Fibroblast of pulmonary artery (primary cell): ENCODE measurements at regions not wholly inside any gene's neighbourhood (a gene's known extent, or its start where the extent isn't known, plus 50 kb on each side); places are given as distances from the start of the nearest gene placed in this dataset.
A peak's percentile ranks its signal among the peaks of the same experiment; 100 is the strongest.
"Not testable (repeated sequence)": the region's sequence is repeated elsewhere in the genome, so short reads cannot be mapped to it uniquely, and the experiment has no call there.

Experiments used
- DNase-seq: peaks from one replicate; pipeline ENCODE4 v3.0.0-alpha.2; 2010; ENCODE audit warnings: low read depth
- H3K4me3 ChIP-seq: replicated peaks from 2 replicates; pipeline ENCODE4 v1.5.1; 2011; ENCODE audit warnings: low read depth, mild to moderate bottlenecking, control low read depth, low read length, moderate library complexity
- CTCF ChIP-seq: IDR thresholded peaks from 2 replicates; pipeline ENCODE4 v1.5.1; 2011; ENCODE audit warnings: mild to moderate bottlenecking, control low read depth, low read length, inconsistent platforms; ENCODE audit errors: missing control alignments

- no peak for TF ChIP-seq CTCF
- no peak overlapping the region for H3K4me3 ChIP-seq
- no peak for DNase-seq
These were observed 186.6 kb upstream of the PRSS1 start for GRCh38 chr7:142562688-142563087.

DNA sequence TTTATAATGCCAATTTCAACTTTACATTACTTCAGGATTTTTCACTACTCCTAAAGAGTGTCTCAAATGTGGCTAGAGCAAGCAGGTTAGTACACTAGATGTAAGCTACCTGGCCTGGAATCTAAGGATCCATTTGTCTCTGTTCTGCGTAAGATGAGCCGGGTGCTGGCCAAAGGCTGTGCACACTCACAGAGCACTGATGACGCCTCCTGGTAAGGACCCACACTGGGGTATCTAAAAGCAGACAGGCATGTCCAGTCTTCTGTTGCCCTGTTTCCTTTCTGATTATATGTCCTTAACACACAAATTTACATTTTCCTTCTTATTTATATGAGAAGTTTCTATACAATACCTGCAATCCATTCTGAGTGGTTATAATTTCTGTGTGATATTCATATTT, 187.9 kb upstream of the PRSS1 start:
- not testable (repeated sequence) for DNase-seq, H3K4me3 ChIP-seq

DNA sequence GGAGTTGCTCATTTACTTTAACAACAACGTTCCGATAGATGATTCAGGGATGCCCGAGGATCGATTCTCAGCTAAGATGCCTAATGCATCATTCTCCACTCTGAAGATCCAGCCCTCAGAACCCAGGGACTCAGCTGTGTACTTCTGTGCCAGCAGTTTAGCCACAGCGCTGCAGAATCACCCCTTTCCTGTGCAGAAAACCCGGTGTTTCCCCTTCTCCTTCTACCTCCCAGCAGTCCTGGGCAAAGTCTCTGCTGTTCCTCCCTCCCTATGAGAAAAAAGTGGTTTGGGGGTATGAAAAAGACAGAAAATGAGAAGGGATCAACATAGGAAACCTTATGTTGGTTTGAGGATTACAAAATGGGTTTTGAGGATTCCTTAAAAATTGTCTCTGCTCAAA, 188.5 kb upstream of the PRSS1 start:
- H3K4me3 ChIP-seq, DNase-seq: not testable (repeated sequence)

GRCh38 chr7:142560166-142560565, 189.1 kb upstream of the PRSS1 start:
- no peak overlapping the region for H3K4me3 ChIP-seq
- TF ChIP-seq CTCF, result no peak
- no peak for DNase-seq

- H3K4me3 ChIP-seq, result no peak overlapping the region
- TF ChIP-seq CTCF, result peak; percentile 74
- peak; percentile 62 for DNase-seq
These were observed 191.2 kb upstream of the PRSS1 start for GRCh38 chr7:142557971-142558582.

- peak; percentile 95 for DNase-seq
- no peak overlapping the region for H3K4me3 ChIP-seq
- TF ChIP-seq CTCF, result peak; percentile 38
These were observed 192.5 kb upstream of the PRSS1 start for GRCh38 chr7:142556740-142557139.

DNA sequence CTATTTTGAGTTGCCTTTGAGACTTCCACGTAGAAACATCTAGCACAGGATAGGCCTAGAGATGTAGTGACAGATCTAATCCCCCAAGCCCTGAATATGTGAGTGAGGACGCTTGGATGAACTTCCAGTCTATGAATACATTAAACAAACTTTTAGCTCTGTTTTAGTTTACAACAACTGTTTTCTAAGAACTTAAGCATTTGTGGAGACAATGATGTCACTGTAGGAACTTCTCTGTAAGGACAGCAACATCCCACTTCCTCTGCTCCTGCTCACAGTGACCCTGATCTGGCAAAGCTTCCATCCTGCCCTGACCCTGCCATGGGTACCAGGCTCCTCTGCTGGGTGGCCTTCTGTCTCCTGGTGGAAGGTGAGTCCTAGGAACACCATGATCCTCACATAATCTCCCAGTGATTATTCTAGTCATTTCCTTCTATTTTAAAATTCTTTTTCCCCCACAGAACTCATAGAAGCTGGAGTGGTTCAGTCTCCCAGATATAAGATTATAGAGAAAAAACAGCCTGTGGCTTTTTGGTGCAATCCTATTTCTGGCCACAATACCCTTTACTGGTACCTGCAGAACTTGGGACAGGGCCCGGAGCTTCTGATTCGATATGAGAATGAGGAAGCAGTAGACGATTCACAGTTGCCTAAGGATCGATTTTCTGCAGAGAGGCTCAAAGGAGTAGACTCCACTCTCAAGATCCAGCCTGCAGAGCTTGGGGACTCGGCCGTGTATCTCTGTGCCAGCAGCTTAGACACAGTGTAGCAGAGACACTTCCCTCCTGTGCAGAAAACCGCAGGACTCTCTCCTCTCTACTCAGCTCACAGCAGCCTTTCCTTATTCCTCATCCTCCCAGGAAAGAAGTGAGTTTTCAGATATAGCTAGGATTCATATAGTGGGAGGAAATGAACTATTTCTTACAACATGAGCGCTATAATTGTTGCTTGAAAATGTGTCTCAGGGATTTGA, 194.4 kb upstream of the PRSS1 start:
- no peak for TF ChIP-seq CTCF
- DNase-seq, result no peak
- H3K4me3 ChIP-seq, result no peak overlapping the region

DNA sequence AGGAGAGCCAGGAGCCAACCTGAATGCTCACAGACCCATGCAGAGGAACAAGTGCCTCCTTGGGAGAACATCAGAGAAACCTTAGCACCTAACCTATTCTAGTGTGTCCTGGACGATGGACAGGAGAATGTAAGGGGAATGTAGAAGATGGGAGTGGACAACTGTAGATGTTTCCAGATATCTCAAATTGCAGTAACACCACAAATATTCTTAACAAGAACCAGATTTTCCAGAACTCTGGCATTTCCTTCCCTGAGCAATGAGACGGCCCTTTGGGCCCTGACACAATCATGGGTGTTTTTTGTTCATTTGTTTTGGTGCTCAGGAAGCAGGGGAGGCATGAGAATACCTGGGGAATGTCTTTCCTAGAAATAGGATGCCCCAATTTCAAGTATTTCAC, 196.1 kb upstream of the PRSS1 start:
- H3K4me3 ChIP-seq, result no peak overlapping the region
- DNase-seq, result no peak
- TF ChIP-seq CTCF, result no peak
